ENCODE measurements at regions not wholly inside any gene's neighbourhood (a gene's known extent, or its start where the extent isn't known, plus 50 kb on each side); places are given as distances from the start of the nearest gene placed in this dataset.
A peak's percentile ranks its signal among the peaks of the same experiment; 100 is the strongest.

GRCh38 chr2:150549381-150549780, 61.9 kb upstream of the RND3 start:
- Mint-ChIP-seq H3K4me3 (no peak overlapping the region), H3K27me3 (ENCODE audit: low read depth) (no peaks in the 10 kb centered on the region), H3K27ac (no peak overlapping the region), H3K4me1 (0 out of 2 replicates have a peak, but pooled peaks cover 2% of the 10 kb centered on the region), H3K36me3 (no peaks in the 10 kb centered on the region), H3K9me3 (no peaks in the 10 kb centered on the region)
- DNase-seq (ENCODE audit: low spot score) (no peak), ATAC-seq (no peak)
- POLR2A ChIA-PET, result no interaction called here
- TF ChIP-seq, protein P1, sequence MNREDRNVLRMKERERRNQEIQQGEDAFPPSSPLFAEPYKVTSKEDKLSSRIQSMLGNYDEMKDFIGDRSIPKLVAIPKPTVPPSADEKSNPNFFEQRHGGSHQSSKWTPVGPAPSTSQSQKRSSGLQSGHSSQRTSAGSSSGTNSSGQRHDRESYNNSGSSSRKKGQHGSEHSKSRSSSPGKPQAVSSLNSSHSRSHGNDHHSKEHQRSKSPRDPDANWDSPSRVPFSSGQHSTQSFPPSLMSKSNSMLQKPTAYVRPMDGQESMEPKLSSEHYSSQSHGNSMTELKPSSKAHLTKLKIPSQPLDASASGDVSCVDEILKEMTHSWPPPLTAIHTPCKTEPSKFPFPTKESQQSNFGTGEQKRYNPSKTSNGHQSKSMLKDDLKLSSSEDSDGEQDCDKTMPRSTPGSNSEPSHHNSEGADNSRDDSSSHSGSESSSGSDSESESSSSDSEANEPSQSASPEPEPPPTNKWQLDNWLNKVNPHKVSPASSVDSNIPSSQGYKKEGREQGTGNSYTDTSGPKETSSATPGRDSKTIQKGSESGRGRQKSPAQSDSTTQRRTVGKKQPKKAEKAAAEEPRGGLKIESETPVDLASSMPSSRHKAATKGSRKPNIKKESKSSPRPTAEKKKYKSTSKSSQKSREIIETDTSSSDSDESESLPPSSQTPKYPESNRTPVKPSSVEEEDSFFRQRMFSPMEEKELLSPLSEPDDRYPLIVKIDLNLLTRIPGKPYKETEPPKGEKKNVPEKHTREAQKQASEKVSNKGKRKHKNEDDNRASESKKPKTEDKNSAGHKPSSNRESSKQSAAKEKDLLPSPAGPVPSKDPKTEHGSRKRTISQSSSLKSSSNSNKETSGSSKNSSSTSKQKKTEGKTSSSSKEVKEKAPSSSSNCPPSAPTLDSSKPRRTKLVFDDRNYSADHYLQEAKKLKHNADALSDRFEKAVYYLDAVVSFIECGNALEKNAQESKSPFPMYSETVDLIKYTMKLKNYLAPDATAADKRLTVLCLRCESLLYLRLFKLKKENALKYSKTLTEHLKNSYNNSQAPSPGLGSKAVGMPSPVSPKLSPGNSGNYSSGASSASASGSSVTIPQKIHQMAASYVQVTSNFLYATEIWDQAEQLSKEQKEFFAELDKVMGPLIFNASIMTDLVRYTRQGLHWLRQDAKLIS (CRISPR knock-in tag; IDR thresholded peaks at IDR 0.05; ENCODE audit: borderline replicate concordance), result no peak
- TF ChIP-seq NR1H2 (CRISPR knock-in tag; IDR thresholded peaks at IDR 0.05), result no peak
- TF ChIP-seq ZNF317 (CRISPR knock-in tag; IDR thresholded peaks at IDR 0.05; ENCODE audit: borderline replicate concordance, low read depth), result no peak
- no peak for TF ChIP-seq ATF3 (CRISPR knock-in tag; conservative IDR thresholded peaks at IDR 0.05)
- TF ChIP-seq SMAD4 (CRISPR knock-in tag; IDR thresholded peaks at IDR 0.05), result no peak
- TF ChIP-seq IRF1 (CRISPR knock-in tag; IDR thresholded peaks at IDR 0.05), result no peak
- TF ChIP-seq, protein P2, sequence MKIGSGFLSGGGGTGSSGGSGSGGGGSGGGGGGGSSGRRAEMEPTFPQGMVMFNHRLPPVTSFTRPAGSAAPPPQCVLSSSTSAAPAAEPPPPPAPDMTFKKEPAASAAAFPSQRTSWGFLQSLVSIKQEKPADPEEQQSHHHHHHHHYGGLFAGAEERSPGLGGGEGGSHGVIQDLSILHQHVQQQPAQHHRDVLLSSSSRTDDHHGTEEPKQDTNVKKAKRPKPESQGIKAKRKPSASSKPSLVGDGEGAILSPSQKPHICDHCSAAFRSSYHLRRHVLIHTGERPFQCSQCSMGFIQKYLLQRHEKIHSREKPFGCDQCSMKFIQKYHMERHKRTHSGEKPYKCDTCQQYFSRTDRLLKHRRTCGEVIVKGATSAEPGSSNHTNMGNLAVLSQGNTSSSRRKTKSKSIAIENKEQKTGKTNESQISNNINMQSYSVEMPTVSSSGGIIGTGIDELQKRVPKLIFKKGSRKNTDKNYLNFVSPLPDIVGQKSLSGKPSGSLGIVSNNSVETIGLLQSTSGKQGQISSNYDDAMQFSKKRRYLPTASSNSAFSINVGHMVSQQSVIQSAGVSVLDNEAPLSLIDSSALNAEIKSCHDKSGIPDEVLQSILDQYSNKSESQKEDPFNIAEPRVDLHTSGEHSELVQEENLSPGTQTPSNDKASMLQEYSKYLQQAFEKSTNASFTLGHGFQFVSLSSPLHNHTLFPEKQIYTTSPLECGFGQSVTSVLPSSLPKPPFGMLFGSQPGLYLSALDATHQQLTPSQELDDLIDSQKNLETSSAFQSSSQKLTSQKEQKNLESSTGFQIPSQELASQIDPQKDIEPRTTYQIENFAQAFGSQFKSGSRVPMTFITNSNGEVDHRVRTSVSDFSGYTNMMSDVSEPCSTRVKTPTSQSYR (CRISPR knock-in tag; IDR thresholded peaks at IDR 0.05), result no peak
- no peak for TF ChIP-seq ESRRA (CRISPR knock-in tag; IDR thresholded peaks at IDR 0.05; ENCODE audit: borderline replicate concordance)
- TF ChIP-seq OVOL2 (CRISPR knock-in tag; IDR thresholded peaks at IDR 0.05; ENCODE audit: borderline replicate concordance), result no peak
- TF ChIP-seq ZNF263 (CRISPR knock-in tag; IDR thresholded peaks at IDR 0.05; ENCODE audit: low read depth), result no peak
- TF ChIP-seq, protein P3, sequence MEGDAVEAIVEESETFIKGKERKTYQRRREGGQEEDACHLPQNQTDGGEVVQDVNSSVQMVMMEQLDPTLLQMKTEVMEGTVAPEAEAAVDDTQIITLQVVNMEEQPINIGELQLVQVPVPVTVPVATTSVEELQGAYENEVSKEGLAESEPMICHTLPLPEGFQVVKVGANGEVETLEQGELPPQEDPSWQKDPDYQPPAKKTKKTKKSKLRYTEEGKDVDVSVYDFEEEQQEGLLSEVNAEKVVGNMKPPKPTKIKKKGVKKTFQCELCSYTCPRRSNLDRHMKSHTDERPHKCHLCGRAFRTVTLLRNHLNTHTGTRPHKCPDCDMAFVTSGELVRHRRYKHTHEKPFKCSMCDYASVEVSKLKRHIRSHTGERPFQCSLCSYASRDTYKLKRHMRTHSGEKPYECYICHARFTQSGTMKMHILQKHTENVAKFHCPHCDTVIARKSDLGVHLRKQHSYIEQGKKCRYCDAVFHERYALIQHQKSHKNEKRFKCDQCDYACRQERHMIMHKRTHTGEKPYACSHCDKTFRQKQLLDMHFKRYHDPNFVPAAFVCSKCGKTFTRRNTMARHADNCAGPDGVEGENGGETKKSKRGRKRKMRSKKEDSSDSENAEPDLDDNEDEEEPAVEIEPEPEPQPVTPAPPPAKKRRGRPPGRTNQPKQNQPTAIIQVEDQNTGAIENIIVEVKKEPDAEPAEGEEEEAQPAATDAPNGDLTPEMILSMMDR (IDR thresholded peaks at IDR 0.05), result no peak
- TF ChIP-seq ZNF423 (CRISPR knock-in tag; IDR thresholded peaks at IDR 0.05), result no peak
- TF ChIP-seq CREM (CRISPR knock-in tag; IDR thresholded peaks at IDR 0.05), result no peak
- TF ChIP-seq RORB (CRISPR knock-in tag; IDR thresholded peaks at IDR 0.05), result no peak
- TF ChIP-seq GABPB1 (CRISPR knock-in tag; IDR thresholded peaks at IDR 0.05), result no peak
- CTCF ChIA-PET, result interaction anchor here (0.6 to 1.3 kb wide), 5 partner anchors 7 to 838 kb away, joined by 3 to 7 read pairs (median 4); no protein-coding TSS in a partner anchor

DNA sequence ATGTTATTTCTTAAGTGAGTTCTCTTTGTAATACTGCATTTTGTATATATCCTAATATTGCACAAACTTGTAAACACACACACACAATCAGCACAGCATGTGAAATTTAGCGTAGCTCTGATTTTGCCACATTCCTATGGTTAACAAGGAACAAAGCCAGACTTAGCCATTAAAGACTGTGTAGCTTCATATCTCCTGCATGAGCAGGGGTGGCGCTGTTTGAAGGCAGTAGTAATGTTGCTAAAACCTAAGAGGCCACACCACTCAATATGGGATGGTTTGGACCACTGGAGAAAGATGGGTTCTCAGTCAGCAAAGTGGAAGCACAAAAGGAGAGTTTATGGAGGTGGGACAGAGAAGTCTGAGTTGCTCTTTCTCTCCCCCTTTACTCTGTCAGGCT, 61.1 kb upstream of the RND3 start:
- H3K4me1 Mint-ChIP-seq, result 0 out of 2 replicates have a peak, but pooled peaks cover 2% of the 10 kb centered on the region
- H3K9me3 Mint-ChIP-seq, result no peaks in the 10 kb centered on the region
- ATAC-seq, result peak; percentile 95
- H3K27me3 Mint-ChIP-seq (ENCODE audit: low read depth), result no peaks in the 10 kb centered on the region
- H3K27ac Mint-ChIP-seq, result no peak overlapping the region
- no peak overlapping the region for H3K4me3 Mint-ChIP-seq
- H3K36me3 Mint-ChIP-seq, result no peaks in the 10 kb centered on the region
- TF ChIP-seq, protein P3 (IDR thresholded peaks at IDR 0.05), result 0 out of 2 replicates have a peak, but pooled peaks have one; percentile 15
- TF ChIP-seq AR (CRISPR knock-in tag; IDR thresholded peaks at IDR 0.05), result no peak
- POLR2A ChIA-PET, result no interaction called here
- DNase-seq (ENCODE audit: low spot score), result peak; percentile 24
- CTCF ChIA-PET, result interaction anchor here (0.6 to 1.4 kb wide), 35 partner anchors 8 to 950 kb away, joined by 3 to 8 read pairs (median 3); no protein-coding TSS in a partner anchor

Data from WTC11 (cell line).